Lung (tissue), 11 donors: ENCODE measurements at regions not wholly inside any gene's neighbourhood (a gene's known extent, or its start where the extent isn't known, plus 50 kb on each side); places are given as distances from the start of the nearest gene placed in this dataset.

ENCODE experiments used
- ATAC-seq: fragments of 200-7000 bp; cut with Tn5 transposase; one replicate; pipeline ENCODE4 v1.9.1; 2020; ENCODE audit warnings: moderate number of reproducible peaks; ENCODE audit not compliant: insufficient read depth, low FRiP score
- DNase-seq, 3 donors: peaks; one replicate each; pipeline ENCODE4 v3.0.0-alpha.2; 2013 to 2017
- H3K27ac ChIP-seq, 2 donors: one replicate each; pipeline ENCODE4 v1.5.1; 2013; ENCODE audit warnings: mild to moderate bottlenecking in 2 of 2, moderate library complexity in 2 of 2, control low read depth in 1 of 2, inconsistent platforms in 1 of 2, low read depth in 1 of 2, low read length in 1 of 2
- H3K27me3 ChIP-seq, 3 donors: one replicate each; pipeline ENCODE4 v1.5.1; 2013; ENCODE audit warnings: low read length in 2 of 3; ENCODE audit not compliant: control insufficient read depth in 3 of 3, insufficient read depth in 3 of 3
- H3K36me3 ChIP-seq, 4 donors: one replicate each; pipeline ENCODE4 v1.5.1; 2013; ENCODE audit warnings: low read length in 4 of 4, mild to moderate bottlenecking in 1 of 4, moderate library complexity in 1 of 4; ENCODE audit not compliant: control insufficient read depth in 4 of 4, insufficient read depth in 4 of 4
- H3K4me1 ChIP-seq, 5 donors: one replicate each; pipeline ENCODE4 v1.5.1; 2013; ENCODE audit warnings: low read length in 5 of 5, mild to moderate bottlenecking in 2 of 5, moderate library complexity in 1 of 5; ENCODE audit not compliant: control insufficient read depth in 5 of 5, insufficient read depth in 5 of 5
- H3K4me3 ChIP-seq: one replicate; pipeline ENCODE4 v1.5.1; 2013; ENCODE audit warnings: mild to moderate bottlenecking, control low read depth, moderate library complexity
- H3K9ac ChIP-seq, 2 donors: one replicate each; pipeline ENCODE4 v1.5.1; 2013; ENCODE audit warnings: low read length in 2 of 2, control low read depth in 1 of 2; ENCODE audit not compliant: insufficient read depth in 1 of 2
- H3K9me3 ChIP-seq, 4 donors: one replicate each; pipeline ENCODE4 v1.5.1; 2013; ENCODE audit warnings: low read length in 3 of 4, mild to moderate bottlenecking in 1 of 4, moderate library complexity in 1 of 4; ENCODE audit not compliant: control insufficient read depth in 4 of 4, insufficient read depth in 3 of 4
- WGBS, 2 donors: extraction: QIAGEN DNeasy Blood & Tissue Kit; methylation state at CpG; one replicate each; pipeline ENCODE4 v1.1.7; 2013; 5-methylcytosine and 5-hydroxymethylcytosine counted together
- TF ChIP-seq, protein P1 (sequence below): IDR thresholded peaks from 2 replicates; pipeline ENCODE4 v1.5.1; 2012; ENCODE audit warnings: mild to moderate bottlenecking; ENCODE audit errors: control extremely low read depth, extremely low read depth
- donor health status: control.
- donor health status: control.
- donor health status: Bipolar disorder and iron deficiency.
- donor health status: healthy.
- donor health status: DM: yes; HTN: yes; CAD: no.

DNA sequence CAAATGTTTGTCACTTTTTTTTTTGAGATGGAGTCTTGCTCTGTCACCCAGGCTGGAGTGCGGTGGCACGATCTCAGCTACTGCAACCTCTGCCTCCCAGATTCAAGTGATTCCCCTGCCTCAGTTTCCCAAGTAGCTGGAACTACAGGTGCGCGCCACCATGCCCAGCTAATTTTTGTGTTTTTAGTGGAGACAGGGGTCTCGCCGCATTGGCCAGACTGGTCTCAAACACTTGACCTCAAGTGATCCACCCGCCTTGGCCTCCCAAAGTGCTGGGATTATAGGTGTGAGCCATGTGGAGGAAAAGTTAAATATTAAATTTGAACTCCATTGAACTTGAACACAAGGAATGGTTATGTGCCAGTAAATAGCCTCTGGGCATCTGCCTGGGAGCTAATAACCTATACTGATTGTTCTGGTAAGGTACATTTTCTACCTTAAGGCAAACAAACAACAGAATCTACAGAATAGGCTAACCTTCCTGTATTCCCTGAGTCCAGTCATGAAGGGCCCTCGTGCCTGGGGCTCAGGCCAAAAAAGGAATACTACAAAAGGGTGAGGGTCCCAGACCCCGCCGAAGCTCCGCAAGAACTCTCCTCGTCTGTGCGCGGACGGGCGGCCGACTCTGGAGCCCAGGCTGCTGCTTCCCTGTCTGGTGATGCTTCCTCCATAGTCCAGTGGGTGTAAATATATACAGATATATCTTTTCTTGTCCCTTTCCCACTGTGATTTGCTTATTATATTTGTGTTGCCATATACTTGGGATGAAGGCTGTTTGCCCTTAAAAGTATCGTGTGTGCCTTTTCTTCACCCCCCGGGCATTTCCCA is 74.0 kb upstream of the EIF5 start:
- H3K27ac ChIP-seq: peak overlapping the region; percentile 17 to 83
- peak in 1 of 3 donors; percentile 29 for DNase-seq
- H3K4me3 ChIP-seq: peak overlapping the region; percentile 42

DNA sequence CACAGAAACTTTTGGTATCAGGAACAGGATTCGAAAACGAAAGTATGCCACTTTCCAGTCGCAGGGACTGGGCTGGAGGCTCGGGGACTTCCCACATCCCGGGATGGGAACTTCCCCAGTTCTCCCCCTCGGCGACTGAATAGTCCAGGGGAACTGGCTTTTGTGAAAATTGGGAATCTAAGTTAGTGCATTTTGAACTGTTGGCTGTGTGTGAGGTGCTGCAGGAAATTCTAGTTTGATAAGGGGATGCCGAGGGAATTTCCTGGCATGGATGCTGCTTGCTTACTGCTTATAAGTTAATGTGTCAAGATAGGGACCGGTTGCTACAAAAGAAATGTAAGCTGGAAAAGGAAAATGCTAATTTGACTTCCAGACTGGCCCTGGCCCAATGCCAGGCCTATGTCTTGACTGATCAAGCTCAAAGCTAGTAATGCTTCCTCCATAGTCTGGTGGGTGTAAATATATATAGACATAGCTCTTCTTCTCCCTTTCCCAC is 73.4 kb upstream of the EIF5 start:
- H3K27ac ChIP-seq: peak overlapping the region; percentile 60 to 83
- peak; percentile 71 for ATAC-seq
- H3K4me3 ChIP-seq: peak overlapping the region; percentile 42
- H3K36me3 ChIP-seq: no peaks in the 10 kb centered on the region
- peaks cover 0 to 17% (median 0%) of the 10 kb centered on the region in 5 donors for H3K4me1 ChIP-seq
- no peaks in the 10 kb centered on the region for H3K27me3 ChIP-seq
- peaks cover 0 to 4% (median 0%) of the 10 kb centered on the region in 4 donors for H3K9me3 ChIP-seq
- TF ChIP-seq, protein P1, sequence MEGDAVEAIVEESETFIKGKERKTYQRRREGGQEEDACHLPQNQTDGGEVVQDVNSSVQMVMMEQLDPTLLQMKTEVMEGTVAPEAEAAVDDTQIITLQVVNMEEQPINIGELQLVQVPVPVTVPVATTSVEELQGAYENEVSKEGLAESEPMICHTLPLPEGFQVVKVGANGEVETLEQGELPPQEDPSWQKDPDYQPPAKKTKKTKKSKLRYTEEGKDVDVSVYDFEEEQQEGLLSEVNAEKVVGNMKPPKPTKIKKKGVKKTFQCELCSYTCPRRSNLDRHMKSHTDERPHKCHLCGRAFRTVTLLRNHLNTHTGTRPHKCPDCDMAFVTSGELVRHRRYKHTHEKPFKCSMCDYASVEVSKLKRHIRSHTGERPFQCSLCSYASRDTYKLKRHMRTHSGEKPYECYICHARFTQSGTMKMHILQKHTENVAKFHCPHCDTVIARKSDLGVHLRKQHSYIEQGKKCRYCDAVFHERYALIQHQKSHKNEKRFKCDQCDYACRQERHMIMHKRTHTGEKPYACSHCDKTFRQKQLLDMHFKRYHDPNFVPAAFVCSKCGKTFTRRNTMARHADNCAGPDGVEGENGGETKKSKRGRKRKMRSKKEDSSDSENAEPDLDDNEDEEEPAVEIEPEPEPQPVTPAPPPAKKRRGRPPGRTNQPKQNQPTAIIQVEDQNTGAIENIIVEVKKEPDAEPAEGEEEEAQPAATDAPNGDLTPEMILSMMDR: no peak
- WGBS, 2 donors: 1 to 5% methylated on average over 9 of the region's 9 CpGs
- peak overlapping the region; percentile 59 to 81 for H3K9ac ChIP-seq
- DNase-seq: peak; percentile 75 to 86 (median 86)

More for the DNA sequence above, 74.0 kb upstream of the EIF5 start:
- 37 to 62% methylated on average over 18 to 19 of the region's 19 CpGs for WGBS, 2 donors
- H3K4me1 ChIP-seq: peaks cover 0 to 17% (median 0%) of the 10 kb centered on the region in 5 donors
- H3K36me3 ChIP-seq: no peaks in the 10 kb centered on the region
- peak; percentile 24 for ATAC-seq
- H3K9me3 ChIP-seq: peaks cover 0 to 4% (median 0%) of the 10 kb centered on the region in 4 donors
- peak overlapping the region; percentile 59 to 81 for H3K9ac ChIP-seq
- no peaks in the 10 kb centered on the region for H3K27me3 ChIP-seq
- TF ChIP-seq, protein P1: no peak

DNA sequence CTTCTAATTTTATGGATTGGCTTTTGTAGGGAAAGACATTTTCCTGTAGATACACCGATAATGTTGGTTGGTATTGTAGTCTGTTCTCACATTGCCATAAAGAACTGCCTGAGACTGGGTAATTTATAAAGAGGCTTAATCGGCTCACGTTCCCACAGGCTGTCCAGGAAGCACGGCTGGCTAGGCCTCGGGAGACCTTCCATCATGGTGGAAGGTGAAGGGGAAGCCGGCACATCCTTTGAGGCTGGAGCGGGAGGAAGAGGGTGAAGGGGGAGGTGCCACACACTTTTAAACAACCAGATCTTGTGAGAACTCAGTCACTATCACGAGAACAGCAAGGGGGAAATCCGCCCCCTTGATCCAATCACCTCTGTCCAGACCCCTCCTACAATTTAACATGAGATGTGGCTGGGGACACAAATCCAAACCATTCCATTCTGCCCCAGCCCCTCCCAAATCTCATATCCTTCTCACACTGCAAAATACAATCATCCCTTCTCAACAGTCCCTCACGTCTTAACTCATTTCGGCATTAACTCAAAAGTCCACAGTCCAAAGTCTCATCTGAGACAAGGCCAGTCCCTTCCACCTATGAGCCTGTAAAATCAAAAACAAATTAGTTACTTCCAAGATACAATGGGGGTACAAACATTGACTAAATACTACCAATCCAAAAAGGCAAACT is 66.7 kb upstream of the EIF5 start:
- TF ChIP-seq, protein P1: no peak
- Histone ChIP-seq H3K36me3 (no peaks in the 10 kb centered on the region), H3K4me3 (no peak overlapping the region), H3K9me3 (no peaks in the 10 kb centered on the region), H3K27ac (no peak overlapping the region), H3K4me1 (no peaks in the 10 kb centered on the region), H3K27me3 (no peaks in the 10 kb centered on the region), H3K9ac (no peak overlapping the region)
- no peak for DNase-seq
- no peak for ATAC-seq
- 78 to 89% methylated on average over 11 of the region's 11 CpGs for WGBS, 2 donors
